T-helper 1 cell (primary cell): ENCODE measurements at regions not wholly inside any gene's neighbourhood (a gene's known extent, or its start where the extent isn't known, plus 50 kb on each side); places are given as distances from the start of the nearest gene placed in this dataset.

Experiments used
- DNase-seq, 5 donors: peaks; one replicate each; pipeline ENCODE4 v3.0.0-alpha.2; 2012 to 2020

GRCh38 chr2:238563551-238563950 is 136.8 kb downstream of the ASB1 start:
- no peak for DNase-seq

GRCh38 chr2:238564286-238564920 is 137.7 kb downstream of the ASB1 start:
- DNase-seq, result no peak

GRCh38 chr2:238565031-238565430 is 138.3 kb downstream of the ASB1 start:
- DNase-seq, result no peak

DNA sequence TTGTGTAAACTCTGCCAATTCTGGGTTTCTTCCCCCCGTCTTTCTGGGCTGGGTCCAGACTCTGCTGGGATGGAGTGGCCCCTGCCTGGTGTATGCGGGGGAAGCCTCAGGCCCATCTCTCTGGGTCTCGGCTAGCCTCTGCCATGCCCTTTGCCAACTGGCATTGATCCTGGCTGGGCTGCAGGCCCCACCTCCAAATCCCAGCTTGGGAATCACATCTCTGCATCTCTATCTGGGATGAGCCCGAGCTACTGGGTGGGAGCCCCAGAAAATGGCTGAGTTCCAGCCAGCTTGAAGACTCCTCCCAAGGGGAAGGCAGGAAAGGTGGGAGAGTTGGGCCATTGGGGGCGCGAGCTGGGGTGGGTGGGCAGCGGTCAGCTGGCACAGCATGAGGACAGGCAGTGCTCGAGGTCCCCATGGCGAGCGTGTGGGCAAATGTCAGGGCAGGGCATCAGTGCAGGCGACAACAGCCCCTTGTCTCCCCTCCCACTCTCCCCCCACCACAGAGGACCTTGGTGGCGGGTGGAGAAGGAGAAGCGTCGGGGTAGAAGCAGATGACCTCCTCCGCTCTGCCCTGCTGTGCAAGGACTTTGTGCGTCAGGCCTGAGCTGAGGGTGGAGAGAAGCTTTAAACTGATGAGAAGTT is 139.4 kb downstream of the ASB1 start:
- no peak for DNase-seq

GRCh38 chr2:238567067-238567855 is 140.5 kb downstream of the ASB1 start:
- DNase-seq, result no peak

DNA sequence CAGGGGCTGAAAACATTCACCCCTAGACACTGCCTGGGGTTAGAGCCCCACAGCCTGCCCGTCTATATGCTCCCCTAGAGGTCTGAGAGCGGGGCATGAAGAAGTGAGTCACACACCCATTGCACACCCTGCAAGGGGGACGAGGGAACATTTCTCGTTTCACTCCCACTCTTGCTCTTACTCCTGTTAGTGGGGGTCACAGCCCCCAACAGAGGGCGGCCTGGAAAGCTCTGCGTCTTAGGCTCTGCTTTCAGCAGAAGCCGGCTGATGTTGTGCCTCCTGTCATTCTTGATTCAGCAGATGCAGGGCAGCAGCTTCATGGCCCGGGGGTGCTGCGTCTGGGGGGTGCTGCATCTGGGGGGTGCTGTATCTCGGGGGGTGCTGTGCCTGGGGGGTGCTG is 141.3 kb downstream of the ASB1 start:
- no peak for DNase-seq

DNA sequence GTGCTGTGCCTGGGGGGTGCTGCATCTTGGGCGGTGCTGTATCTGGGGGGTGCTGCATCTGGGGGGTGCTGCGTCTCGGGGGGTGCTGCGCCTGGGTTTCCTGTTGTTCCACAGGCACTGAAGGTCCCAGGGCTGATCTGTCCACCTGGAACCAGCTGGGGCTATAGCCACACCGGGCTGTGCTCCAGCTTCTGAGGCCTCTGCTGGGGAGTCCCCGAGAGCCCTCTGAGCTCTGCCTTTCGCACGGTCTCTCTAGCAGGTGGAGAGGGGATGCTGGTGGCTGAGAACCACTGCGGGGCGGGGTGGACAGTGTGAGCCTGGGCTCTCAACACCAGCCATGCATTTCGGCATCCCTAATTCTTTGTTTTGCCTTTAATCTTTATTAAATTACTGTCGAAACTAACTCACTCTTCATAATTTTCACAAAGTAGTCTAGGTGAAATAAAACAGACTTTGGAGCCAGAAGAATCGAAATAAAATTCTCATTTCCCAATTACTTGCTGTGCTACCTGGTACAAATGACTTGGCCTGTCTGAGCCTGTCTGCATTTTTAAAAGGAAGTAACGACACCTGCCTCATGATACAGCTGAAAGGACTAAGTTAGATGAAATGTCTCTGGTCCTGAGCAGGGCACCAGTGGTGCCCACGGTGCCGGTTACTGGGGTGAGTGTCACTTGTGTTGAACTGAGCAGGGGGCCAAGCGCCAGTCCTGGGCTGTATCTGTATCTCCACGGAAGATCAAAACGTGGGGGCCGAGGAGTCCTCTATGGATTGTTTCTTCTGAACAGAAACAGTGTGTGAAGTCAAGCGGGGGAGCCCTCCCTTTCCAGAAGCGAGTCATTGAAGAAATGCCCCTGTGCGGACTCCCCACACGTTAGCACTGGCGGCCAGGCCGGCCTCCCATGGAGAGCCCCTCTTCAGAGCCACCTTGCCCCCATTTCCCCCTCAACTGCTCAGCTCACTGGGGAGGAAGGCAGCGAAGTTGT is 142.0 kb downstream of the ASB1 start:
- no peak for DNase-seq

GRCh38 chr2:238569507-238570195 is 142.9 kb downstream of the ASB1 start:
- DNase-seq, result no peak

GRCh38 chr2:238570391-238570790 is 143.7 kb downstream of the ASB1 start:
- DNase-seq, result no peak

DNA sequence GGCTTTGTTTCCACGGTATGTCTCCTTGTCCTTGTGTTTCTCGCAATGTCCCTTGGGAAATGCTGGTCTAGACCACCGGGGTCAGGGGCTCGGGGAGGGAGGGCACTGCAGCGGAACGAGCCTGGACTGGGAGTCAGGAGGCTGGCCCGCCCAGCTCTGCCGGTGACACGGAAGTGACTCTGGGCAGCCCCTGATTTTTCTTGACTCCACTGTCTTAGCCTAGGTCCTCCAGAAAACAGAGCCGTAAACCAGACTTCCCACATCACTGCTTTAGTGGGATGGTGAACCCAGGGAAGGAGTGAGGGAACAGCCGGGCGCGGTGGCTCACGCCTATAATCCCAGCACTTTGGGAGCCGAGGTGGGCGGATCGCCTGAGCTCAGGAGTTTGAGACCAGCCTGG is 144.2 kb downstream of the ASB1 start:
- DNase-seq, result no peak

GRCh38 chr2:238571661-238572372 is 145.1 kb downstream of the ASB1 start:
- no peak for DNase-seq

DNA sequence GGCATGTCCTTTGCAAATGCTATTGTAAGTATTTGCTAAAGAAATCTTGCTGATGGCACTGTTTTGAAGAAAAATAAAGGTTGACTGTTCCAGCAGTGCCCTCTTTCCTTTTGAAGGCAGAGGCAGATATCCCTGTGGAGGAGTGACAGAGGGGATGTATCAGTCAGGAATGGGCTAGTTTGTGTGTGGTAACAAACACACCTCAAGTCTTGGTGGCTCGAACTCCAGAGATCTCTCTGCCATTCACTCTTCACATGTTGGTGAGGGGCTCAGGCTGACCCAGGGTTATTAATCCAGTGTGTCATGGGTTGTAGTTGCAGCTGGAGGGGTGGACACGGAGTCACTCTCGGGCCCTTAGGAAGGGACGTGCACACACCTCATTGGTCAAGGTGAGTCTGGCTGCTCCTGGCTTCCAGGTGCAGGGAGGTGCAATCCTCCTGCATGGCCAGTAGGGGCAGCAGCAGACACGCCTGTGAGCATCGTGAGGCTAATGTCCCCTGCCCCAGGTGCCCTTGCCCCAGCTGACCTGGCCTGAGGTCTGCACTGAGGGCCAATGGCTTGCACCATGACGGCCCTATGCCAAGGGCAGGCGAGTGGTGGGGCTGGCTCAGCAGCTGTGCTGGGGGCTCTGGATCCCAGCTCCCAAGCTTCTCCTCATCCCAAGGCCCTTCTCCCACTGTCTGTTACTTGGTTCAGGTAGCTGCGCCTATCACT is 146.5 kb downstream of the ASB1 start:
- peak in 1 of 5 donors; percentile 7 for DNase-seq

DNA sequence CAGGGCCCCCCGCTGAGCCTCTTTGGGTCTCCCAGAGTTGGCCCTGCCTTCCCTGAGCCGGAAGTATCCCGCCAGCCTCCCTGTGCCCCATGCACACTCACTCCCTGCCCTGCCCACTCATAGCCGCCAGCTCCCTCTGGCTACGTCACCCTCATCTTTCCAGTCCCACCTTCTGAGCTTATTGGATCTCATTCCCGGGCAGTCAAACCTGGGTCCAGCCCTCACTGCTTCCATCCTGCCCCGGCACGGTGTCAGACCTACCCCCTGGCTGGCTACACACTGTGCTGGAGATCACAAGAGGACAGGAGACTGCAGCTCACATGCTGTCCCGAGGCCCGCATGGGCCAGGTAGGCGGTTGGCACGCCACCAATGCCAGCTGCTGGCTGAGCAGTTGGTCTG is 147.2 kb downstream of the ASB1 start:
- no peak for DNase-seq

- no peak for DNase-seq
Measured at GRCh38 chr2:238574490-238575271, 148.0 kb downstream of the ASB1 start.

- DNase-seq, result no peak
Measured at GRCh38 chr2:238576674-238577073, 149.9 kb downstream of the ASB1 start.

DNA sequence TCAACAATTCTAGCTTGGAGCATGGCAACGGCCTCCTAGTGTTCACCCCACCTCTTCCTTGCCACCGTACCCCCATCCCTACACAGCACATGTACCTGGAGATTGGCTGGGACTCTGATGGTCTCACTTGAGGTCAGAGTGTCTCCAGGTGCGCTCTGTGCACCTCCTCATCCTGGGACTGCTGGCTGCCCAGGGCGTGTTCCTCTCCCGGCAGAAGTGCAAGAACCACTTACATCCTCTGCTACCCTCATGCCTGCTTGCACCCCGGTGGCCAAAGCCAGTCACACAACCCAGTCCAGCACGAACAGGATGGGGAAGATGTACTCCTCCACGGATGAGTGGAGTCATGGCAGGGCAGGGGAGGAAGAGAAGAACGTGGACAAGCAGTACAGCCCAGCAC is 151.5 kb downstream of the ASB1 start:
- DNase-seq, result no peak

- no peak for DNase-seq
Measured at GRCh38 chr2:238580486-238580885, 153.8 kb downstream of the ASB1 start.

- no peak for DNase-seq
Measured at GRCh38 chr2:238581126-238581525, 154.4 kb downstream of the ASB1 start.

DNA sequence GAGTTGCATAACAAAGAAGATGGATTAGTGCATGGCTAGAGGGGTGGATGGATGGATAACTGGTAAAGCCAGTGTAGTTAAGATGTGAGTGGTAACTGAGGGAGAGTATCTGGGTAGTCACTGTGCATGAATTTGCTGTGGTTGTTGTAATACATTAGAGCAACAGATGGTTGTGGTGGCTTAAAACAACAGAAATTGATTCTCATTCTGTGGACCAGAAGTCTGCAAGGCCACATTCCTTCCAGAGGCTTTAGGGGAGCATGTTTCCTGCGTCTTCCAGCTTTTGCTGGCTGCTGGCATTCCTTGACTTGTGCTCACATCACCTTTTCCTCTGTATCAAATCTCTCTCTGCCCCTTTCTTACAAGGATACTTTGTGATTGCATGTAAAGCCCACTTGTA is 155.4 kb downstream of the ASB1 start:
- no peak for DNase-seq

DNA sequence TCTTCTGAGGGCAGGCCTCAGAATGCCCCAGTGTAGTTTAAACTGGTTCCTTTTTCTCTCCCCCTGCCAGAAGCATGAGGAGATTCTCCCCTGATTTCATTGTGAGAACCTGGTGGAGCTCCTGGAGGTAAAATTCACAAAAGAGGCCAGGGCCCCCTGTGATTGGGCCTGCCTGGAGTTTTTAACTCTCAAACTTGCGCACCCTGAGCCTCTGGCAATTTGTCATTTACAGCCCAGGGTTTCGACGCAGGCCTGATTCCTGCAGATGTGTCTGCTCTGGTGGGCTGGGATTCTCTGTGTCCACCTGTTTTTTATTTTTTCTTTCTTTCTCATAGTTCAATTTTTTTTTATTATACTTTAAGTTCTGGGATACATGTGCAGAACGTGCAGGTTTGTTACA is 157.9 kb downstream of the ASB1 start:
- DNase-seq, result no peak
